ENCODE measurements at regions not wholly inside any gene's neighbourhood (a gene's known extent, or its start where the extent isn't known, plus 50 kb on each side); places are given as distances from the start of the nearest gene placed in this dataset.

- no peak for DNase-seq (ENCODE audit: low read depth, low spot score)
Observed at GRCh38 chr1:72557446-72558049, 275.2 kb upstream of the NEGR1 start.

- no peak for DNase-seq (ENCODE audit: low read depth, low spot score)
Observed at GRCh38 chr1:72547412-72547811, 265.1 kb upstream of the NEGR1 start.

- DNase-seq (ENCODE audit: low read depth, low spot score), result no peak
Observed at GRCh38 chr1:72540674-72541073, 258.3 kb upstream of the NEGR1 start.

GRCh38 chr1:72535470-72535869, 253.1 kb upstream of the NEGR1 start:
- no peak for DNase-seq (ENCODE audit: low read depth, low spot score)

- DNase-seq (ENCODE audit: low read depth, low spot score), result no peak
Observed at GRCh38 chr1:72530646-72531045, 248.3 kb upstream of the NEGR1 start.

GRCh38 chr1:72526926-72527325, 244.6 kb upstream of the NEGR1 start:
- DNase-seq (ENCODE audit: low read depth, low spot score), result no peak

- DNase-seq (ENCODE audit: low read depth, low spot score), result no peak
Observed at GRCh38 chr1:72524021-72524420, 241.7 kb upstream of the NEGR1 start.

- DNase-seq (ENCODE audit: low read depth, low spot score), result no peak
Observed at GRCh38 chr1:72521659-72522058, 239.3 kb upstream of the NEGR1 start.

GRCh38 chr1:72516826-72517225, 234.5 kb upstream of the NEGR1 start:
- DNase-seq (ENCODE audit: low read depth, low spot score), result no peak

- DNase-seq (ENCODE audit: low read depth, low spot score), result no peak
Observed at GRCh38 chr1:72516264-72516663, 233.9 kb upstream of the NEGR1 start.

- no peak for DNase-seq (ENCODE audit: low read depth, low spot score)
Observed at GRCh38 chr1:72498371-72498770, 216.0 kb upstream of the NEGR1 start.

- no peak for DNase-seq (ENCODE audit: low read depth, low spot score)
Observed at GRCh38 chr1:72489801-72490200, 207.5 kb upstream of the NEGR1 start.

GRCh38 chr1:72485801-72486200, 203.5 kb upstream of the NEGR1 start:
- DNase-seq (ENCODE audit: low read depth, low spot score), result no peak

- no peak for DNase-seq (ENCODE audit: low read depth, low spot score)
Observed at GRCh38 chr1:72483846-72484357, 201.6 kb upstream of the NEGR1 start.

GRCh38 chr1:72482736-72483413, 200.5 kb upstream of the NEGR1 start:
- no peak for DNase-seq (ENCODE audit: low read depth, low spot score)

- DNase-seq (ENCODE audit: low read depth, low spot score), result no peak
Observed at GRCh38 chr1:72481420-72481970, 199.2 kb upstream of the NEGR1 start.

- no peak for DNase-seq (ENCODE audit: low read depth, low spot score)
Observed at GRCh38 chr1:72466376-72466775, 184.0 kb upstream of the NEGR1 start.

GRCh38 chr1:72462186-72462905, 180.0 kb upstream of the NEGR1 start:
- no peak for DNase-seq (ENCODE audit: low read depth, low spot score)

GRCh38 chr1:72442262-72442661, 159.9 kb upstream of the NEGR1 start:
- DNase-seq (ENCODE audit: low read depth, low spot score), result no peak

- DNase-seq (ENCODE audit: low read depth, low spot score), result no peak
Observed at GRCh38 chr1:72439036-72439435, 156.7 kb upstream of the NEGR1 start.

- DNase-seq (ENCODE audit: low read depth, low spot score), result no peak
Observed at GRCh38 chr1:72438270-72438669, 155.9 kb upstream of the NEGR1 start.

GRCh38 chr1:72435025-72435424, 152.7 kb upstream of the NEGR1 start:
- no peak for DNase-seq (ENCODE audit: low read depth, low spot score)

Measured in iPS DF 19.7 (cell line).